Retinal pigment epithelial cell (primary cell): ENCODE measurements at regions not wholly inside any gene's neighbourhood (a gene's known extent, or its start where the extent isn't known, plus 50 kb on each side); places are given as distances from the start of the nearest gene placed in this dataset.

Experiments used
- DNase-seq: peaks from one replicate; pipeline ENCODE4 v3.0.0-alpha.2; 2010; ENCODE audit warnings: low read depth
- H3K4me3 ChIP-seq: 2 replicates; pipeline ENCODE4 v1.5.1; 2011; ENCODE audit warnings: mild to moderate bottlenecking, low read length, control low read depth, moderate library complexity
- TF ChIP-seq, protein P1 (sequence below): conservative IDR thresholded peaks from 2 replicates; pipeline ENCODE4 v1.5.1; 2011; ENCODE audit warnings: low read depth, low read length, control low read depth, inconsistent platforms

- H3K4me3 ChIP-seq, result no peak overlapping the region
- no peak for DNase-seq
- TF ChIP-seq, protein P1, sequence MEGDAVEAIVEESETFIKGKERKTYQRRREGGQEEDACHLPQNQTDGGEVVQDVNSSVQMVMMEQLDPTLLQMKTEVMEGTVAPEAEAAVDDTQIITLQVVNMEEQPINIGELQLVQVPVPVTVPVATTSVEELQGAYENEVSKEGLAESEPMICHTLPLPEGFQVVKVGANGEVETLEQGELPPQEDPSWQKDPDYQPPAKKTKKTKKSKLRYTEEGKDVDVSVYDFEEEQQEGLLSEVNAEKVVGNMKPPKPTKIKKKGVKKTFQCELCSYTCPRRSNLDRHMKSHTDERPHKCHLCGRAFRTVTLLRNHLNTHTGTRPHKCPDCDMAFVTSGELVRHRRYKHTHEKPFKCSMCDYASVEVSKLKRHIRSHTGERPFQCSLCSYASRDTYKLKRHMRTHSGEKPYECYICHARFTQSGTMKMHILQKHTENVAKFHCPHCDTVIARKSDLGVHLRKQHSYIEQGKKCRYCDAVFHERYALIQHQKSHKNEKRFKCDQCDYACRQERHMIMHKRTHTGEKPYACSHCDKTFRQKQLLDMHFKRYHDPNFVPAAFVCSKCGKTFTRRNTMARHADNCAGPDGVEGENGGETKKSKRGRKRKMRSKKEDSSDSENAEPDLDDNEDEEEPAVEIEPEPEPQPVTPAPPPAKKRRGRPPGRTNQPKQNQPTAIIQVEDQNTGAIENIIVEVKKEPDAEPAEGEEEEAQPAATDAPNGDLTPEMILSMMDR, result no peak
These were observed 701.0 kb downstream of the PTPRU start for GRCh38 chr1:29937356-29937755.

DNA sequence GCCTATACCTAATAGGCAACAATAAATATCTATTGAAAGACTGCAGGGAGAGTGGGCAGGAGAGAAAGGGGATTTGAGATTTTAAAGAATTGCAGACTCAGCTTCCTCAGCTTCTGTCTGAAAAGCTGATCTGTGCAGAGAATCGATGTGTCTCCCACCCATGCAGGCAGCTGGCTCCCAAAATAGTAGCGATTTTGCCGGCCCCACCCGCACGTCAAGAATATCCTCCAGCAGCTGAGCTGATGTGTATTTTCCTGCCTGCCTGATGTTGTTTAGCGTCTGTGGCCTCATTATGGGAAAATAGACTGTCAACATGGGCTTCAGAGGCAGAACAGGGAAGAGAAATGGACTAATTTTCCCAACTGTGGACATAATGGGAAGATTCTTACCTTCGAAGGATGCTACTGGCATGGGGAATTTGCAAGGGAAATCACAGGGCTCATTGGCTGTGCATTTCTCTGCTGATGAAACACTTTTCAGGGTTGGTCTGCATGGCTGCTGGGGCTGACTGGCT, 699.8 kb downstream of the PTPRU start:
- no peak for DNase-seq
- TF ChIP-seq, protein P1, result no peak
- no peak overlapping the region for H3K4me3 ChIP-seq

DNA sequence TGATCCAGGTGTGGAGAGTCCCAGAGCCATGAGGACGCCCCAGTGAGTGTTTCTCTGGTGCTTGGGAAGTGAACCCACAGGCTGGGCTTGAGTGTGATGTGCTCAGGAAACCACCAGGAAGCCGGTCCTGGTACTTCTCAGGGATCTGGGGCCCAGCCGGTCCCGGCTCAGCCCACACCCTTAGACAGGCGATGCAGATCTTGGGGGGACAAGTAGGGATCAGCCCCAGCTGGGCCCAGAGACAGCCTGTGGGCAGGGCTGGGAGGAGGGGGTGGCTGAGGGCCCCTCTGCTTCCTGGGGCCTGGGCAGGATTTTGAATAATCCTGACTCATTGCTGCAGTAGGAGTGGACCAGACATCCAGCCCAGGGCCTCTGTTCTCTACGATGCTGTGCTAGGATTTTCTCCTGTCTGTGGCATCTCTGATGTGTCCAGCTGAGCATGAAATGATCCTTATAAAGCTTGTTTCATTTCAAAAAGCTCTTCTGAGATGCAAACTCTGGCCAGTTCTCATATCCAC, 698.0 kb downstream of the PTPRU start:
- no peak for DNase-seq
- no peak overlapping the region for H3K4me3 ChIP-seq
- TF ChIP-seq, protein P1, result no peak

DNA sequence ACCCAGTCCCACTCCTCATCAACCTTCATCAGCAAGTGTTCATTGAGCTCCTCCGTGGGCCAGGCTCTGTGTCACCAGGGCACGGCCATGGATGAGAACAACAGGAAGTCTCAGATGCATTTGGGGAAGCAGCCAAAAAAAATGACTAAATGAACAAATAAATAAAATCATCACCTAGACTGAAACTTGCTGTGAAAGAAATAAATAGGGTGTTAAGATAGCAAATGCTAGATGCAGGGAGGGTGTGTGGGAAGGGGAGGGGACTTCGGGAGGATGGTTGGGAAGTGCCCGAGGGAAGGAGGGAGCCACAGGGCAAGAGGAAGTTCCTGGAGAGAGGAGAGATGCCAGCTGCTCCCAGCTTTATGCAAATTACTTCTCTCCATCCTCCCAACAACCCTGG, 696.7 kb downstream of the PTPRU start:
- H3K4me3 ChIP-seq, result no peak overlapping the region
- TF ChIP-seq, protein P1, result no peak
- DNase-seq, result no peak

DNA sequence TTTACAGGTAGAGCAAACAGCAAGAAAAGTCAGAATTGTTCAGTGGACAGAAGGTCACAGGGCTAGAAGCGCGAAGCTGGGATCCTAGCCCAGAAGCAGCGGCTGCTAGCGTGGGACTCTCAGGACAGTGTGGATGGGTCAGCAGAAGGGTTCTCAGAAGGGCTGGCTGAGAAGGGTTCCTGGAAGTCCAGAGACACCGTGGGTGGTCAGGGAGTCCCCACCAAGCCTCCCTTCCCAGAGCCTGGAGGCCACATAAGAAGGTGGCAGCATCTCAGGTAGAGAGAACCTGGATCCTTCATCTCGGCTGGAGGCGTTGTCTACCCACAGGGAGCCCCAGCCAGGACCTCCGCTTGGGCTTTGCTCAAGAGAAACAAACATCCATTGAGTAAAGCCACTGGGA, 696.3 kb downstream of the PTPRU start:
- no peak overlapping the region for H3K4me3 ChIP-seq
- TF ChIP-seq, protein P1, result no peak
- DNase-seq, result no peak

DNA sequence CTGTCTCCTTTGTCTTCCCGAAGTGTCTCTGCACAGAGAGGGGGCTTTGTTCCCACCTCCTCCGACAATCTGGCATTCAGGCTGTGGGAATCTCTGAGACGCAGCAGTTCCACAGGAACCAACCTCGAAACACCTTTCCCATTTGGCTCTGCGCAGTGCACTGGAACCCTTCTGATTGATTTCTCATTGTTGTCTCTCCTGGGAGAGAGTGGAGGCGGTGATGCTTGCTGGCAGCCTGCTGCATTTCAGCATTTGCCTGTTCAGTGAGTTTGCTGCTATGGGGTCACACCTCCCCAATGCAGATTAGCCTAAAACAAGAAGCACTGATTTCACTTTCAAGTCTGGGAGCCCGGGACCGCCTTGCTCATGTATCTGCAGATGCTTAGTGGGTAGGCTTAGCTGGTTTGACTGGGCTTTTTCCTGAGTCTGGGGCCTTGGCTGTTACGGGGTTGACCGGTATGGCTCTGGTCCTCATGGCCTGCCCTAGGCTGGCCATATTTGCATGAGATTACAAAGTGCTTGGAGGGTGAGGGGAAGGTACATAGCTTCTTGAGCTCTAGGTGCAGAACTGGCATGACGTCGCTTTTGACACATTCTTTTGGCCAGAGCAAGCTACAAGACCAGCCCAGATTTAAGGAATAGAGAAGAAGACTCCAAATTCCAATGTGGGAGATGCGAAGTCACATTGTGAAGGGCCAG, 695.3 kb downstream of the PTPRU start:
- DNase-seq, result no peak

More for the DNA sequence above, 695.3 kb downstream of the PTPRU start:
- no peak overlapping the region for H3K4me3 ChIP-seq
- TF ChIP-seq, protein P1, result no peak
